ENCODE measurements at regions not wholly inside any gene's neighbourhood (a gene's known extent, or its start where the extent isn't known, plus 50 kb on each side); places are given as distances from the start of the nearest gene placed in this dataset.

GRCh38 chr3:69532547-69533224 is 146.8 kb upstream of the FRMD4B start:
- no peak for DNase-seq

DNA sequence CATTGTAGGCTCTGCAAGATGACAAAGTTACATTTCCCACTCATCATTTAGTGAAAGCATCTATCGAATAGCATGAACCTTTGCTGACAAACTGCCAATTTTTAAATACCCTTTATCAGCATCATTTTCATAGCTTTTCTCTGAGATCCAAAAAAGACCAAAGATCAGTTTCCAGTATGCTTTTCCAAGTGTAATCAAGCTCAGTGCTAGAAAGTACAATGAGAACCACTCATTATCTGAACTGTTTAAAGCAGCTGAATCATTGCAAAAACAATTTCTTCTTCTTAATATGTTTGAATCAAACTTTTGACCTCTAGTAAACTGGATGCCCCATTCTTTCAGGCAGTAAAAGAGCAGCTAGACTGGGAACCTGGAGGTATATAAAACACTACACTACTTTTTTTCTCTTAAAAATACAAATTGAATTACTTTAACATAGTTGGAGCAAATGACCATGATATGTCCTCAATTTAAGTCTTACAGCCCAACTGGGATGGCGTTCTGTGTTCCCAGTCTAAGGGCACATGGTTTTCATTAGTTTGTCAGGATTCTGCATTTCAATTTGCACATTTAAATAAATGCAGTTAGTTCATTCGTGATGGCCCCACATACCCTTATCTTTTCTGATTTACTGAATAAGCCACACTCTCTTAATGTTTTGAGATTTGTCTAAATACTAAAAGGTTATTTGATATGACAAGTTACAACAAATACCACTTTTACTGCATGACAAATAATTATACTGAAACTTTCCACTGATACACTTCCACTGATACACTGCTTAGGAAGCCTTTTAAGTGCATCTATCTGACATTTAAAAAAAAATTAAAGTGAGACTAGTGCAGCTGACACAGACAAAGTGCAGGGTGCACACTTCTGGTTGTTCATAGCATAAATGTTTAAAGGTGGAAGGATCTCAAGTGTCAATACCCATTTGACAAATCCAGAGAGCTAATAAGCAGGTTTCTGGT is 146.0 kb upstream of the FRMD4B start:
- DNase-seq = no peak

DNA sequence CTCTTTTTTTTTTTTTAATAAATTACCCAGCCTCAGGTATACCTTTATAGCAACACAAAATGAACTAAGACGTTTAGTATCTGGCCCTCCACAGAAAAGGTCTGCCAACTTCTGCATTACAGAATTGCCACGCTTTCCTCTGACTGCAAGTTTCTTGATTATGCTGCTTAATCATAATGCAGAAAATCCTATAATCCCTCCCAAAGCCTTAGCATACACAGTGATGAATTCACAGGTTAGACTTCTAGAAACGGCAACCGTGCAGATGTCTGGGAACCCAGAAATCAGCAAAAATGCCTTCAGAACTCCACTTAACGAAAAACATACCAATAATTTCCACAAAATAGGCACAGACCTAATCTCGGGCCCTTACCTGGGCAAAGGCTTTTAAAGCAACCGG is 144.7 kb upstream of the FRMD4B start:
- no peak for DNase-seq

GRCh38 chr3:69527498-69527897 is 141.6 kb upstream of the FRMD4B start:
- no peak for DNase-seq

GRCh38 chr3:69524816-69525215 is 138.9 kb upstream of the FRMD4B start:
- no peak for DNase-seq

DNA sequence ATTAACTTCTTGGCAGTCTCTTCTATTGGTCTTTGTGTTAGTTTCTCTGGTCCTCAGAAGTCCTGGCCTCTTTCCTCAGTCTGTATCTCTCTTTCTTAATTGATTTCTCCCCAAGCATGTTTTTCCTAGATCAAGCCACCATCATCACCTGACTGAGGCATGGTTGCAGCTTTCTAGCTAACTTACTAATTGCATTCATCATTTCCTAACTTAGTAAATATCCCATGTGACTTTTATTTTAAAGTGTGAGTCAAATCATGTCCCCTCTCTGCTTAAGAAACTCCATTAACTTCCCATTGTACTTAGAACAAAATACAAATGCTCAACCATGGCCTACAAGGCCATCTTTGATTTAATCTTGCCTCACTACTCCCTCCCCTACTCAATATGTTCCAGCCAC is 135.4 kb upstream of the FRMD4B start:
- no peak for DNase-seq

DNA sequence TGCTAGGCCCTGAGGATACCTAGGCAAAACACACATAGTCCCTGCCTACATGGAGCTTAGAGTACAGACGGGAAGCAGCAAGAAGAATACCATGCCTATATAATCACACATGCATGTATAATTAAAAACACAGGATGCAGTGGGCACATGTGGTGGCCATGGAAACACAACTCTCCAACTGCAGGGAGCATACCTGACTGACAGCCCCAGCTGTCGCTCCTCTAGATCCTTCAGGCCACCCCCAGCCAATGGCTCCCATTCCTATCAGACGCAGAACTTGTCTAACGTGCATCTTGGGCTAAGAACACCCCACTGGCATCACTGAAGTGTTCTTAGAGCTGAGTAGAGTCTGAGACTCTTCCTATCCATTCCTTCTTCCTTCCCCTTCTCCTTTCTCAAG is 125.5 kb upstream of the FRMD4B start:
- no peak for DNase-seq

GRCh38 chr3:69510481-69511030 is 124.7 kb upstream of the FRMD4B start:
- DNase-seq = no peak

- DNase-seq = no peak
Measured at GRCh38 chr3:69509288-69509687, 123.4 kb upstream of the FRMD4B start.

DNA sequence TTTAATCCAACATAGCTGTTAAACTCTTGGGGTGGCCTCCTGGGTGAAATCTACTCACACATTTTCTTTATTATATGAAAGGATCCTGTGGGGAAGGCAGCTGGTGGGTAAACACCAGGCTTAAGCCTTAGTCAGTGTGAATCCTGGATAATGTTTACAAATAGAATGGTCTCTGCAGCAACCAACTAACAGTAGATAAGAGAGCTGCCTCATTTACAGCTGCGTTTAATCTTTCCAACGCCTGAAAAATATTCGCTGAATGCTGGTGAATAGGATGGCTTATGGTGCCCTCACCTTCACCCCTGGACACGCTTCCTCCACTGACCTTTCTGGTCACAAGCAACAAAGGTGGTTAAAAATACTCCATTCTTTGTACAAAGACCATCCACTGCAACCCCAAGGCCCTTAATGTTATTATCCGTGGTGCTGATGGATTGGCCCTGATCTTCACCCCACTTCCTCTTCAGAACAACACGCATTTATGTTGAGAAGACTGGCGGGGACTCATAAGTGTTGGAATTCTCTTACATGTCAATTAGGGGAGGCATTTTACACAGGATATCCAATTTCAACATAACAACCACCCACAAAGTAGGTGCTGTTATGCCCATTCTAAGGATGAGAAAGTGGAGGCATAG is 120.0 kb upstream of the FRMD4B start:
- no peak for DNase-seq

DNA sequence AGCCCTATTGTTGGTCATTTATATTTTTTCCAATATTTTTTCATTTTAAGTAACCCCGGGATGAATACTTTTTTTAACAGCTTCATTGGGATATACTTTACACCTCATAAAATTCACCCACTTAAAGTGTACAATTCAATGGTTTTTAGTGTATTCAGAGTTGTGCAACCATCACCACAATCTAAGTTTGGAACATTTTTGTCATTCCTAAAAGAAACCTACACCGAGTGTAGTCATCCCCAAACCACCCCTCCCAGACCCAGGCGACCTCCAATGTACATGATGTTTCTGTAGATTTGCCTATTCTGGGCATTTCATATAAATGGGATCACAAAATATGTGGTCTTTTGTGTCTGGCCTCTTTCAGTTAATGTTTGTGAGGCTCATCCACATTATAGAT is 118.3 kb upstream of the FRMD4B start:
- DNase-seq = no peak

DNA sequence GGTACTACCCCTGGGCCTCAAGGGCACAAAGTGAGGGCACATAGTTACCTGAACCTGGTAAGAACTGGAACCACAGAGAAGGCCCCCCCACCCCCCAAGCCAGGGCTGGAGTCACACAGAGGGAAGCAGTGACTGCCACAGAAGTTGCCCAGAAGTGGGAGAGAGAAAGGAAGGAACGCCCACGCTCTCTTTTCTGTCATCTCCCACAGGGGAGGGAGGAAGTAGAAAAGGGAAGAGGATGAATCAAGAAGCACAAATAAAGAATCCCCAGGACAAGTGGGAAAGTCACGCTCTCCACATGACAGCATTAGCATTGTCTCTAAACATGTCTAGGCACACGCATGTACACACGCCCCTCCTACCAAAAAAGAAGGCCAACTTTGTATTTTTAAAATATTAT is 114.7 kb upstream of the FRMD4B start:
- DNase-seq = no peak

DNA sequence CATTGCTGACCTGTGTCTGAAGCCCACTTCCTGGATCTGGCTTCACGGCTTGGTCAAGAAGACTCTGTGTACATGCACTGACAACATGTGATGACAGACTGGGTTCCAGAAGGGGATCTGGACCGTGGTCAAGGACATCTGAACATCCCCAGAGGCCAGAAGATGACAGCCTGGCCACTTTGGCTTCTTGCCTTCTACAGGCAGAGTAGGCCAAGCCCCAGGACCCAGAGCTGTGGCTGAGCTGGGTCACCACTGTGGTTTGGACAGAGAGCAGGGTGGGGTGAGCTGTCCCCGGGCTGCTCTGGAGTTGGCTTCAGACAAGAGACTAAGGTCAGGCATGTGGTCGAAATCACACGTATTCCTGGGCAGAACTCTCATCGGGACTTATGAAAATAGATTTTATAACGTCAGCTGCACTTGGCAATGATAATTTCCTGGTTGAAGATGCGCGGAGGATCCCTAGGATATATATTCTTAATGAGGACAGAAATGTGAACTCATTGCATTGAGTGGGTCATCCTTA is 114.1 kb upstream of the FRMD4B start:
- DNase-seq = no peak

DNA sequence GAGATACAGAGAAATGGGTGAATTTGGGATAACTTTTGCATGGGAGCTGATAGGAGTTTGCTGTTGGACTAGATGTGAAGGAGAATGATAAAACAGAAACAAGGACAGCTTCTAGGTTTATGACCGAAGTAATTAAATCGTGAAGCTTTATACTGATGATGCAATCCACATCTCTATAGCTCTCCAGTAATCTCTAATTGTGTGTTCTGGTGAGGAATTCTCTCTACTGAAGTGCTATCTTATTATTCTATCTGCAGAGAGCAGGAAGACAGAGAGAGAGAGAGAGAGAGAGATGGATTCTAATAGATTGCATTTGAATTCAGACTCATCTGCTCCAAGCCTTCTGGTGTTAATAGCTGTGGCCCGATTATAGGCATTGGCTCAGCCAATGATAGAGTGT is 113.5 kb upstream of the FRMD4B start:
- no peak for DNase-seq

DNA sequence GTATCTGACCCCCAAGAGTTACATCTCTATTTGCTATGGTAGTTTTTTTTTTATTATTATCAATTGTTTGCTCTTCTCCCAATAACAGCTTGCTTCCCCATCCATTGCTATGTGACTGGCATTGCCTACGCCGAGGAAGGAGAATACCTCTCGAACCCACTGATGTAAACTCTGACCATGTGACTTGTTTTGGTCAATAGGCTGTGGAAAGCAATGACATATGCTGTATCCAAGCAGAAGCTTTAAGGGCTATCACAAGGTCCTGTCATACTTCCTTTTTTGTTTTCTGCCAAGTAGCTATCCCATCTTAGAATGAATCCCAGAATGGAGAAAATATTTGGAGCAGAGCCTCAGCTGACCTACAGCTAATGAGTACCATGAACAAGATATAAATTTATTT is 111.0 kb upstream of the FRMD4B start:
- DNase-seq = no peak

DNA sequence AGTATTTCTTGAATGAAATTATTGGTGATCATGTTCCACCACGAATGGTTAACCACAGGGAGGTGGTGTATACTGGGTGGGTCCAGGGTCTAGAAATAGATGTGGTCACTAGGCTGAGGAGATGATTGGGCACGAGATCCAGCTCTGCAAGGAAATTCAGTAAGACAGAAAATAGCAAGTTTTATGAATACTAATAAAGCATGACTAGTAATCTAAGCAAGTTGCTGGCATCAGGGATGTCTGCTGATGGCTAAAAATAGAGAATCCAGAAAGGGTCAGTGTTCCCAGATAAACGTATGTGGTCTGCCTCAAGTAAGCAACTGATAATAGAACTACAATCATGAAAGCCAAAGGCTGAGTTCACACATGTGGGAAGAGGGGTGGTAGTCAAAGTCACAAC is 108.3 kb upstream of the FRMD4B start:
- peak; percentile 15 for DNase-seq

- no peak for DNase-seq
Measured at GRCh38 chr3:69493157-69493556, 107.3 kb upstream of the FRMD4B start.

GRCh38 chr3:69491975-69492374 is 106.1 kb upstream of the FRMD4B start:
- DNase-seq = no peak

GRCh38 chr3:69490971-69491370 is 105.1 kb upstream of the FRMD4B start:
- no peak for DNase-seq

- peak; percentile 22 for DNase-seq
Measured at GRCh38 chr3:69490235-69490634, 104.3 kb upstream of the FRMD4B start.

- DNase-seq = no peak
Measured at GRCh38 chr3:69488026-69488425, 102.1 kb upstream of the FRMD4B start.

GRCh38 chr3:69485489-69485888 is 99.6 kb upstream of the FRMD4B start:
- DNase-seq = no peak

Measured in hematopoietic multipotent progenitor cell treated with erythropoietin and hydrocortisone succinate and interleukin-3 and kit ligand, for 8 days (in vitro differentiated cells).